ENCODE measurements at regions not wholly inside any gene's neighbourhood (a gene's known extent, or its start where the extent isn't known, plus 50 kb on each side); places are given as distances from the start of the nearest gene placed in this dataset.

GRCh38 chr5:5719292-5719691 lies 296.8 kb downstream of the ICE1 start:
- Histone ChIP-seq H3K27ac (replicated peaks in 1 of 4) (no peak overlapping the region), H3K36me3 (no peaks in the 10 kb centered on the region), H3K27me3 (no peaks in the 10 kb centered on the region), H3K9me3 (no peaks in the 10 kb centered on the region), H3K4me3 (no peak overlapping the region), H3K4me1 (no peaks in the 10 kb centered on the region)
- no peak for TF ChIP-seq EP300 (IDR thresholded peaks at IDR 0.05)
- TF ChIP-seq CTCF (IDR thresholded peaks at IDR 0.05) = no peak
- WGBS = 73% methylated on average over 3 of the region's 5 CpGs
- intact Hi-C loops (cut with DNase I) = no loop called here
- DNase-seq (ENCODE audit: extremely low spot score) = no peak

GRCh38 chr5:5716665-5717064 lies 294.2 kb downstream of the ICE1 start:
- no peak for TF ChIP-seq POLR2A (IDR thresholded peaks at IDR 0.05; ENCODE audit: low read depth)
- no peak for TF ChIP-seq EP300 (IDR thresholded peaks at IDR 0.05)
- TF ChIP-seq POLR2AphosphoS5 (IDR thresholded peaks at IDR 0.05) = no peak
- no peak for TF ChIP-seq CTCF (IDR thresholded peaks at IDR 0.05)
- 74% methylated on average over 5 of the region's 5 CpGs for WGBS
- intact Hi-C loops (cut with DNase I) = no loop called here

GRCh38 chr5:5711592-5711991 lies 289.1 kb downstream of the ICE1 start:
- no peak for DNase-seq (ENCODE audit: extremely low spot score)
- no peak for TF ChIP-seq CTCF (IDR thresholded peaks at IDR 0.05)
- TF ChIP-seq EP300 (IDR thresholded peaks at IDR 0.05) = no peak
- no peak for TF ChIP-seq POLR2A (IDR thresholded peaks at IDR 0.05; ENCODE audit: low read depth)
- no peak for TF ChIP-seq POLR2AphosphoS5 (IDR thresholded peaks at IDR 0.05)
- H3K27me3 ChIP-seq = no peaks in the 10 kb centered on the region
- H3K9me3 ChIP-seq = peaks cover 0 to 4% (median 2%) of the 10 kb centered on the region in 4 donors
- H3K27ac ChIP-seq (replicated peaks in 1 of 4) = no peak overlapping the region
- H3K4me1 ChIP-seq = peaks cover 0 to 10% (median 0%) of the 10 kb centered on the region in 4 donors
- 46% methylated on average over 1 of the region's 1 CpG for WGBS
- H3K36me3 ChIP-seq = no peaks in the 10 kb centered on the region
- intact Hi-C loops (cut with DNase I) = no loop called here
- no peak overlapping the region for H3K4me3 ChIP-seq

More at GRCh38 chr5:5716665-5717064, 294.2 kb downstream of the ICE1 start:
- Histone ChIP-seq H3K27ac (replicated peaks in 1 of 4) (no peak overlapping the region), H3K4me1 (no peaks in the 10 kb centered on the region), H3K36me3 (no peaks in the 10 kb centered on the region), H3K9me3 (no peaks in the 10 kb centered on the region), H3K4me3 (no peak overlapping the region), H3K27me3 (no peaks in the 10 kb centered on the region)
- DNase-seq (ENCODE audit: extremely low spot score) = no peak

GRCh38 chr5:5711112-5711511 lies 288.6 kb downstream of the ICE1 start:
- no peak overlapping the region for H3K4me3 ChIP-seq
- no peak for TF ChIP-seq CTCF (IDR thresholded peaks at IDR 0.05)
- no peak for TF ChIP-seq POLR2AphosphoS5 (IDR thresholded peaks at IDR 0.05)
- no peak for TF ChIP-seq POLR2A (IDR thresholded peaks at IDR 0.05; ENCODE audit: low read depth)
- TF ChIP-seq EP300 (IDR thresholded peaks at IDR 0.05) = no peak
- peak; percentile 12 for DNase-seq (ENCODE audit: extremely low spot score)
- no peaks in the 10 kb centered on the region for H3K27me3 ChIP-seq
- peaks cover 0 to 4% (median 2%) of the 10 kb centered on the region in 4 donors for H3K9me3 ChIP-seq
- WGBS = 19% methylated on average over 2 of the region's 2 CpGs
- no peaks in the 10 kb centered on the region for H3K36me3 ChIP-seq
- H3K27ac ChIP-seq (replicated peaks in 1 of 4) = no peak overlapping the region
- intact Hi-C loops (cut with DNase I) = no loop called here
- peaks cover 0 to 10% (median 0%) of the 10 kb centered on the region in 4 donors for H3K4me1 ChIP-seq

- no peaks in the 10 kb centered on the region for H3K27me3 ChIP-seq
- intact Hi-C loops (cut with DNase I) = no loop called here
- 65% methylated on average over 5 of the region's 8 CpGs for WGBS
- no peak for DNase-seq (ENCODE audit: extremely low spot score)
- no peak overlapping the region for H3K27ac ChIP-seq (replicated peaks in 1 of 4)
- TF ChIP-seq EP300 (IDR thresholded peaks at IDR 0.05) (no peak), POLR2A (IDR thresholded peaks at IDR 0.05; ENCODE audit: low read depth) (no peak), POLR2AphosphoS5 (IDR thresholded peaks at IDR 0.05) (no peak), CTCF (IDR thresholded peaks at IDR 0.05) (no peak)
- peaks cover 0 to 10% (median 0%) of the 10 kb centered on the region in 4 donors for H3K4me1 ChIP-seq
- no peaks in the 10 kb centered on the region for H3K36me3 ChIP-seq
- no peak overlapping the region for H3K4me3 ChIP-seq
- peaks cover 0 to 4% (median 2%) of the 10 kb centered on the region in 4 donors for H3K9me3 ChIP-seq
These were observed 288.0 kb downstream of the ICE1 start for GRCh38 chr5:5710471-5710870.
